ENCODE measurements at regions not wholly inside any gene's neighbourhood (a gene's known extent, or its start where the extent isn't known, plus 50 kb on each side); places are given as distances from the start of the nearest gene placed in this dataset.

- TF ChIP-seq, protein P1, sequence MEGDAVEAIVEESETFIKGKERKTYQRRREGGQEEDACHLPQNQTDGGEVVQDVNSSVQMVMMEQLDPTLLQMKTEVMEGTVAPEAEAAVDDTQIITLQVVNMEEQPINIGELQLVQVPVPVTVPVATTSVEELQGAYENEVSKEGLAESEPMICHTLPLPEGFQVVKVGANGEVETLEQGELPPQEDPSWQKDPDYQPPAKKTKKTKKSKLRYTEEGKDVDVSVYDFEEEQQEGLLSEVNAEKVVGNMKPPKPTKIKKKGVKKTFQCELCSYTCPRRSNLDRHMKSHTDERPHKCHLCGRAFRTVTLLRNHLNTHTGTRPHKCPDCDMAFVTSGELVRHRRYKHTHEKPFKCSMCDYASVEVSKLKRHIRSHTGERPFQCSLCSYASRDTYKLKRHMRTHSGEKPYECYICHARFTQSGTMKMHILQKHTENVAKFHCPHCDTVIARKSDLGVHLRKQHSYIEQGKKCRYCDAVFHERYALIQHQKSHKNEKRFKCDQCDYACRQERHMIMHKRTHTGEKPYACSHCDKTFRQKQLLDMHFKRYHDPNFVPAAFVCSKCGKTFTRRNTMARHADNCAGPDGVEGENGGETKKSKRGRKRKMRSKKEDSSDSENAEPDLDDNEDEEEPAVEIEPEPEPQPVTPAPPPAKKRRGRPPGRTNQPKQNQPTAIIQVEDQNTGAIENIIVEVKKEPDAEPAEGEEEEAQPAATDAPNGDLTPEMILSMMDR (IDR thresholded peaks at IDR 0.05; ENCODE audit: low read depth, low read length) = no peak
- no peak for DNase-seq (ENCODE audit: extremely low read depth, low read depth)
These were observed 572.9 kb upstream of the SGCD start for GRCh38 chr5:155753943-155754581.

DNA sequence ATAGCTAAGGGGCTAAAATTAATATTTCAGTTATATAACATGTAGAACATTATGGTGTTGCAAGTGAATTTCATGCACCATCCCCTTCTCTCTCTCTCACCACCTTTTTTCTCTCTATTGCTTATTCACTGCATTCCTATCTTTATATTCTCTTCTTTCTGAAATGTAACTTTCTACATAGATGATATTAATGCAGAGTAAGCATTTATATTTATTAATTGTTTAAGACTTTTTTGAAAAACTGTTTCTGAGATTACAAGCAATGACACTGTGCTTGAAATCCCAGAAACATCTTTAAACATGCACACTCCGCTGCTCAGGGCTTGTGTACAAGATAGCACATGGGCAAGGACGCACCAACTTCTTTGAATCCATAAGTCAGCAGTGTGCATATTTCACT lies 567.7 kb upstream of the SGCD start:
- DNase-seq (ENCODE audit: extremely low read depth, low read depth) = no peak
- TF ChIP-seq, protein P1 (IDR thresholded peaks at IDR 0.05; ENCODE audit: low read depth, low read length) = no peak

DNA sequence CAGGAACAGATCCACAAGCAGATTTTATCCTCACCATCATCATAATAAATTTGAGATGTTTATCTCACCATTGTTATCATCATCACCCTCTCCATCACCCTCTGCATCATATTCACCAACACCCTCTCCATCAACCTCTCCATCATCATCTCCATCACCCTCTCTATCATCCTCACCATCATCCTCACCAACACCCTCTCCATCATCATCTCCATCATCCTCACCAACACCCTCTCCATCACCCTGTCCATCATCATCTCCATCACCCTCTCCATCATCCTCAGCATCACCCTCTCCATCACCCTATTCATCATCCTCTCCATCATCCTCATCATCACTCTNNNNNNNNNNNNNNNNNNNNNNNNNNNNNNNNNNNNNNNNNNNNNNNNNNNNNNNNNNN lies 567.0 kb upstream of the SGCD start:
- DNase-seq (ENCODE audit: extremely low read depth, low read depth) = no peak
- TF ChIP-seq, protein P1 (IDR thresholded peaks at IDR 0.05; ENCODE audit: low read depth, low read length) = no peak

- DNase-seq (ENCODE audit: extremely low read depth, low read depth) = no peak
- TF ChIP-seq, protein P1 (IDR thresholded peaks at IDR 0.05; ENCODE audit: low read depth, low read length) = no peak
These were observed 565.5 kb upstream of the SGCD start for GRCh38 chr5:155761502-155761901.

DNA sequence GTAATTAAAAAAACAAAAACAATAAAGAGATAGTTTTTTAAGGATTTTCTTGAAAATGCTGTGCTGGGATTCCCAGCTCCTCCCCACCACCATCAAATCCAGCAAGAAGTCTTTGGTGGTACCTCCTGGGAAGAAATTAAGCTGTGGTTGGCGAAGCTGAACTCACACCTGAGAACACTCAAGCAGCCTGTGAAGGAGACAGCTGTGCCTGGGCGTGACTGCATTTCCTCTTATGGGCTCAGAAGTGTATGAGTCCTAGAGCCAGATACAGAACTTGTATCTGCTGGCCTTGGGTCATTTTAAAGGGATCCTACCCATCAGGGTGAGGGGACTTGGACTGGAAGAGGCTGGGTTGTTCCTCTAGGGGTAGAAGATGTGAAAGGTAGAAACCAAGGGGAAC lies 561.2 kb upstream of the SGCD start:
- no peak for DNase-seq (ENCODE audit: extremely low read depth, low read depth)
- TF ChIP-seq, protein P1 (IDR thresholded peaks at IDR 0.05; ENCODE audit: low read depth, low read length) = no peak

DNA sequence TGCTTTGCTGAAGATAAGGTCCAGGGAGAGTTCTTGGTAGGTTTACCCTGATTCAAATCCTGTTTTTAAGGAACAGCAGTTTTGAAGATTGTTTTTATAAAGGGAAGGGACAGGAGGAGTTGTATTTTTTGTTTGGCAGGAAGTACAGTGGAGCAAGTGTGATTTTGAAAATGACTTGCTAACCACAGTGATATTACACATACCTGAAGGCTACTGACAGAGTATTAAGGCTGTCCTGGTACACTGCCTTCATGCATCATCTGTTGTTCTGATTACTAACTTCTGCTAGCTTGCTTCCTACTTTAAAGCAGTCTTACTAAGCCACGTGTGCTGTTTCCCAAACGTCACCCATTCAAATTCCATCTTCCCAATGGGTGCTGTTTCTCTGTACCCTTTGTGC lies 559.5 kb upstream of the SGCD start:
- DNase-seq (ENCODE audit: extremely low read depth, low read depth) = no peak
- TF ChIP-seq, protein P1 (IDR thresholded peaks at IDR 0.05; ENCODE audit: low read depth, low read length) = no peak

DNA sequence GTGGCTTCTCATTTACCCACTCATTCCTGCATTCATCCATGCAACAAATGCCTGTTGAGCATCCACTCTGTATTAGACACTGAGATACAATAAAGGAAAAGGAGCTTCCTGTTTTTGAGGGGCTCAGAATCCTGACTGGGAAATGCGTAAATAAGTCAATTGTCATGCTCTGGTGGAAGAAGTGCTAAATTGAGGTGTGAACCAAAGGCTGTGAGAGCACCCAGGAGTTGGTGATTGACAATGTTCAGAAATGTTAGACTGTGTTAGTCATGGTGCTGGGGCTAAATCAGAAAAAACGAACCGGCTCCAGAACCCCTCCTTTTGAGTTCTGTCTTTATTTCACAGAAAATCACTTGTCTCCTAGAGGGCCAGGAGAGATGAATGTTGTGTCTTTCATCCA lies 558.6 kb upstream of the SGCD start:
- DNase-seq (ENCODE audit: extremely low read depth, low read depth) = no peak
- TF ChIP-seq, protein P1 (IDR thresholded peaks at IDR 0.05; ENCODE audit: low read depth, low read length) = no peak

Data from AG09319 (cell line).